ENCODE measurements at regions not wholly inside any gene's neighbourhood (a gene's known extent, or its start where the extent isn't known, plus 50 kb on each side); places are given as distances from the start of the nearest gene placed in this dataset.
"Not testable (repeated sequence)": the region's sequence is repeated elsewhere in the genome, so short reads cannot be mapped to it uniquely, and the experiment has no call there.

DNA sequence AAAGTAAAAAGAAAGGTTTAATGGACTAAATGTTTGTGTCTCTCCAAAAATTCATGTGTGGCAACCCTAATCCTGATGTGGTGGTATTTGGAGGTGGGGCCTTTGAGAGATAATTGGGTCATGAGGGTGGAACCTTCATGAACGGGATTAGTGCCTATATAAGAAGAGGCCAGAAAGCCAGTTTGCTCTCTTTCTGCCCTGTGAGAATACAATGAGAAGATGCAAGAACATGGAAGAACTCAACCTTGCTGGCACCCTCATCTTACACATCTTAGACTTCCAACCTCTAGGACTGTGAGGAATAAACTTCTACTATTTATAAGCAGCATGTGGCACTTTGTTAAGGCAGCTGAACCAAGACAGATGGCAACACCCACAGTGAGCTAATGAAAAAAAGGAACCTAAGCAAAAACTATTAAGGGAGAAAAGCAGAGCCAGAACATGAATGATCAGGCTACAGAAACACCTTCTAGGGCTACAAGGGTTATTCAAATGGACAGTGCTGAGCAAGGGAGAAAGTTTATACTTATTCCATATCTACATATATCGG is 159.5 kb downstream of the PLK2 start:
- no peak for DNase-seq (ENCODE audit: low read depth in 3 of 3)

DNA sequence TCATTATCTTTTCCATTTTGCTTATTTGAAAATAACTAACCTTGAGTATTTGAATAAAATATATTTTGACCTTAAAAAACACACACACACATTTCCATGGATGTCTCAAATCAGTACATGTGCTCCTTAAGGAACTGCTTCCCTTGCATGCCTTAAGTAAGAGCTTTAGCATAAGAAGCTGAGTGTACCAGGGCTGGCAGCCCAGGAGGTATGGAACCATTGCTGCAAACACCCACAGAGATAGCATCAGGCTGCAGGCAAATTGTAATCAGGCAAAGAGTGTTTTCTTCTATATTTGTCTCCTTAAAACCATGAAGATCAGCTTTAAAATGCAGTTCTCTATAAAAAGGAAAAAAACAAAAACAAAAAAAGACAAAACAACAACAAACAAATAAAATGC is 160.6 kb downstream of the PLK2 start:
- DNase-seq (ENCODE audit: low read depth in 3 of 3), result no peak

DNA sequence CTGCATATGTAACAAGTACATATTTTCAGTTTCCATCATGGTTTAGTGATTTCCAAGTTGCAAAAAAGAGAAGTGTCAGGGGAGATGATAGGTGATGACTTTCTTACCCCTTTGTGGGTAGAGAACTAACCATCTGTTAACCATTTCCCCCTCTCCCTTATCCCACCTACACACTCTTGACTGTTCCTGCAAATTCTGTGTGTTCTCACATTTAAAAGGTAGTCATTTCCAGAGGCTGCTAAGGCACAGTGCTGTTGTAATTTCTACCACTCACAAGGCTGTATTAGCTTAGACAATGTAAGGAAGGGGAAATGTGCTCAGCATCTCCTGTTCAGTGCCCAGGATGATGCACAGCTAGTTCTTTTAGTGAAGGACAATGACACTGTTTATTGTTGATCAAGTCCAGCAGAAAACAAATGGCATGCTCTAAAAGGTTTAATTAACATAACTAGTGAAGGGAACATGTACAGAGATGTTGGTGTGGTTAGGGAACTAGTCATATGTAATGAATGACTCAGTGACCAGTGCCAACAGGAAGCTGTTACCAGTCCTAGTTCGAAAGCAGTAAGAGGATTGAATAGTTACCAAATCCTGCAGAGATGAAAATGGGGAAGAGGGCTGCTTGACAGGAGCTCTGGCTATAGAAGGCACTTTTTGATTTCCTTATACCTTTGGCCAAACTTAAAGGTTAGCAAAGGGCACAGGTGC is 165.1 kb downstream of the PLK2 start:
- no peak for DNase-seq (ENCODE audit: low read depth in 3 of 3)

DNA sequence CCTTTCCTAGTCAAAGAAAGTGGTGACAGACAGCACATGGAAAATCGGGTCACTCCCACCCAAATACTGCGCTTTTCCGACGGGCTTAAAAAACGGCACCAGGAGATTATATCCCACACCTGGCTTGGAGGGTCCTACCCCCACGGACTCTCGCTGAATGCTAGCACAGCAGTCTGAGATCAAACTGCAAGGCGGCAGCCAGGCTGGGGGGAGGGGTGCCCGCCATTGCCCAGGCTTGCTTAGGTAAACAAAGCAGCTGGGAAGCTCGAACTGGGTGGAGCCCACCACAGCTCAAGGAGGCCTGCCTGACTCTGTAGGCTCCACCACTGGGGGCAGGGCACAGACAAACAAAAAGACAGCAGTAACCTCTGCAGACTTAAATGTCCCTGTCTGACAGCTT is 171.6 kb downstream of the PLK2 start:
- not testable (repeated sequence) for DNase-seq (ENCODE audit: low read depth in 3 of 3)

DNA sequence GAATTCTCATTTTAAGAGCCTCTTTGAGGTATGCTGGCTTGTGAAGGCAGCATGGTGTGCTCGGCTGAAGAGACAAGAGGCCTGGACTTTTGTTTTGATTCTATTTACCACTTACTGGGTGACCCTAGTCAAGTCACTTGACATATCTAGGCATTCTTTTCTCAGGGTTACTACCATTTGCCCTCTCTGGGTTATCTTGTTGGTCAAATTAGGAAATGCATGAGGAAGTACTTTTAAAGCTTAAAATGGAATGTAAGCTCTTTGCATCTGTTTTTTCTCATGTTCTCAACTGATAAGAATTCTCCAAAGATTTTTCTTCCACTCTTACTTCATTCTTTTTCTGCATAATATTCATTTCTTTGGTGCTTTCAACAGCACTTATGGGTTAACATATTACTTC is 173.1 kb downstream of the PLK2 start:
- no peak for DNase-seq (ENCODE audit: low read depth in 3 of 3)

DNA sequence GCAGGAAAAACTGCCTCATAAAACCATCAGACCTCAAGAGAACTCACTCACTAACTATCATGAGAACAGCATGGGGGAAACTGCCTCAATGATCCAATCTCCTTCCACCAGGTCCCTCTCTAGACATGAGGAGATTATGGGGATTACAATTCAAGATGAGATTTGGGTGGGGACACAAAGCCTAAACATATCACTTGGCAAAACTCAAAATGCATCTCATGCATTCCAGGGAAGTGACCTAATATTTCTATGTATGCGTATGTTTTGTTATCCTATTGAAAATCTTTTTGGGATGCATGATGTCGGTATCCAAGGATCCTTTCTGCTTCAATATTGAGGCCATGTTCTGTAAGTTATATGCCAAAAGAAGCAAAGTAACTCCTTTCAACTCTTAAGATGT is 174.0 kb downstream of the PLK2 start:
- no peak for DNase-seq (ENCODE audit: low read depth in 3 of 3)

DNA sequence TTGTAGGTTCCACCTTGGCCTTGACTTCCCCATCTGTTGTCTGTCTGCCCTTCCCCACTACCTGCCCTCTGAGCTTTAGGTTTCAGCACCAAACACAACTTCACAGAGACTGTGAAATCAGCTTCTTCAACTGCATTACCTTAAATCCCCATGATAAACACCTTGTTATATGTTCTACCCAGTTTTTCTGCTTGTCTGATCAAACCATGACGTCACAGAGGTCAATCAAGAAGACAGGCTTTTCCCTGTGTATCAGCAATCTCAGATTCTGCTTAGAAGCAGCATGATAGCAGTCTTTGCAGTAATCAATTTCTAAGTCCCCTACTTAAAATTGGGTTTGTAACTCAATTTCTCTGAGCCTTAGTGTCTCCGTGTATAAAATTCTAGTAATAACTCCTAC is 175.0 kb downstream of the PLK2 start:
- DNase-seq (ENCODE audit: low read depth in 3 of 3), result no peak

DNA sequence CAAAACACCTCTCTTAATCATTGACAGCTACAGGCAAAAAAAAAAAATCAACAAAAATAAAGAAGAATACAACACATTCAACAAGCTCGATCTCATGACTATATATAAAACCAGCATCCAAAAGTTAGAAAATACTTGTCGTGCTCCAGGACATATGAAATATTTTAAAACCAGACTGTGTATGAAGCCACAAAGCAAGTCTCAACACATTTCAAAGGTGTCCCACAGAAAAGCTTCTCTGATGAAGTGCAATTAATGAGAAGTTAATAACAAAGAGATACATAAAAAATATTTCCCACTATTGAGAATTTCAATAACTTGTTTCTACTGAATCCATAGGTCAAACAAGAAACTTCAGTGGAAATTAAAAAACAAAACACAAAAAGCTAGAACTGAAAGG is 178.7 kb downstream of the PLK2 start:
- no peak for DNase-seq (ENCODE audit: low read depth in 3 of 3)

DNA sequence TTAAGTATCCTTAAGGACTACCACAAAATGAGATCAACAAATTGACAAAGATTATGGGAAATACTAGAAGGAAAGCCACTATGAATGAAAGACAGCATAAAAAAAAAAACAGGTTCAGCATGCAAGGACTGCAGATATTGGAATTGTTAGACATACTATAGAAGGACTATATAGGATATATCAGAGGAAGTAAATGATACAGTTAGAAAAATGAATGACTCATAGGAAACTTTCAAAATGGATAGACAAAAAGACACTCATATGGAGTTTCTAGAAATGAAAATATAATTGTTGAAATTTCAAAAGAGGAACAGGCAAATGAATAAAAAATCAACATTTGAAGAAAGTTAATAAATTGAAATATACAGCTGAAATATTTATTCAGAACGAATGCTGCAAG is 180.6 kb downstream of the PLK2 start:
- DNase-seq (ENCODE audit: low read depth in 3 of 3), result no peak

DNA sequence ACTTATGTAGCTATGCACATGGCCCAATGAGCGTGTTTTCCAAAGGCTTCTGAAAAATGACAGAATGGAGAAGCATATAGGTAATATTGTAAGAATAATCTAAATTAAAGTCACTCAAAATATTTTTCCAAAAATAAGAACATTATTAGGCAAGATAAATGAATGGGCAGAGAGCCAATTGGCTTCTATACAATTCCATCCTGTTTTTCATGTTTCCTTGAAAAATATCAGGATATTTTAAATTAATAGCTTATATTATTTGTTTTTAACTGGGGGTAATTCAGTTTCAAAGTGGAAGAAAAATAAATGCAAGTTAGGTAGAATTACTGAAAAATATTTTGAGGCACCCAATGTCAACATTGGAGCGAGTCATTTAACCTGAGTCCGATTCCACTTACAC is 183.5 kb downstream of the PLK2 start:
- DNase-seq (ENCODE audit: low read depth in 3 of 3), result no peak

DNA sequence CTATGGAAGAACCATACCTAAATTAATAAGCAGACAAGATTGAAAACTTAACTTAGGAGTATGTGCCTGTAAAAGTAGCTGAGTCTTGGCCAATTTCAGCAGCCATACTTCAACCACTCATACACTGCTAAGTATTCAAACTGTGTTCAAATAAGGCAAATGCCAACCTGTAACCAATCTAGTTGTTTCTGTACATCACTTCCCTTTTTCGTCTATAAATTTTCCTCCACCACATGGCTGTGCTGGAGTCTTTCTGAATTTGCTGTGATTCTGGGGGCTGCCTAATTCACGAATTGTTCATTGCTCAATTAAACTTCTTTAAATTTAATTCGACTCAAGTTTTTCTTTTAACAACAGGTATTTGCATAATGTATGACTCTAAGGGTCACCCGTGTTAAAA is 184.4 kb downstream of the PLK2 start:
- DNase-seq (ENCODE audit: low read depth in 3 of 3), result no peak

DNA sequence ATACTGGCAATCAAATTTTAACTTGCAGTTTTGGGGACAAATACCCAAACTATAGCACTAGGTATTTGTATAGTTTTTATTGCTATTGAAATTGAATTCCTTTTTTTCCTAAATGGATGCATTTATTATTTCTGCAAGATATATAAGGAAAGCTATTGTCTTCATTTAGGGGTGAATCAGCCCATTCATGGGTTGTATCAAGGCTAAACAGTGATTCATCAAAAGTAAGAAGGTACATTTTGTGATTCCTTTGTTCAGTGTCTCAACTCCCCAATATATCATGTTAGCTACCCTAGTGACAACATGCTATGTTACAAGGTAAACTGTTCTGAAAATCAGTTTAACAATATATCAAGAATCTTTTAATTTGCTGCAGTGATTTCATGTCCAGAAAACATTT is 185.7 kb downstream of the PLK2 start:
- no peak for DNase-seq (ENCODE audit: low read depth in 3 of 3)

DNA sequence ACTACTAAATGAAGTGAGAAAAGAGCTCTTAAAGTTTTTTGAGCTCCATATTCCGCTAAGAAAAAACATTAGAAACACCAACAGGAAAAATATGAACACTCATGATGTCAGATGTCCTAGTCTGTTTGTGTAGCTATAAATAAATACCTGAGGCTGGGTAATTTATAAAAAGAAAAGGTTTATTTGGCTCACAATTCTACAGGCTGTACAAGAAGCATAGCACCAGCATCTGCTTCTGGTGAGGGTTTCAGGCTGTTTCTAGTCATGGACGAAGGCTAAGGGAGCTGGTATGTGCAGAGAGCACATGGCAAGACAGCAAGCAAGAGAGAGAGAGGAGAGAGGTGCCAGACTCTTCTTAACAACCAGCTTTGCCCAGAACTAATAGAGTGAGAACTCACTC is 186.2 kb downstream of the PLK2 start:
- no peak for DNase-seq (ENCODE audit: low read depth in 3 of 3)

DNA sequence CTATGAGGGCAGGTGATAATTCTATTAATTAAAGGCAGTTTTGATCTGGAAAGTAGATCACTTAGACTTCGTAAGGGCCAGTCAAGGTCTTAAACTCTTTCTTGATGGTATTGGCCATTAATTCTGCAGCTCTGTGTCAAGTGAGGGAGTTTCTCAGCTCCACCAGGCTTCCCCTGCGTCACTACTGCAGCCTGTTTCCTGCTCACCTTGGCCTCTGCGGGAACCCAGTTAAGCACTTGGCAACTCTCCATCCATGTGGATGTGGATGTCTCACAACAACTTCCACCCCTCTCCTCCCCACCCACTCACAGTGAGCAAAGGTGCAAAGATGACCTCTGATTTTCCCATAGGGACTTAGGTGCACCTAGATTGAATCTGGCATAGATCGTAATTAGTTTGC is 191.6 kb downstream of the PLK2 start:
- no peak for DNase-seq (ENCODE audit: low read depth in 3 of 3)

DNA sequence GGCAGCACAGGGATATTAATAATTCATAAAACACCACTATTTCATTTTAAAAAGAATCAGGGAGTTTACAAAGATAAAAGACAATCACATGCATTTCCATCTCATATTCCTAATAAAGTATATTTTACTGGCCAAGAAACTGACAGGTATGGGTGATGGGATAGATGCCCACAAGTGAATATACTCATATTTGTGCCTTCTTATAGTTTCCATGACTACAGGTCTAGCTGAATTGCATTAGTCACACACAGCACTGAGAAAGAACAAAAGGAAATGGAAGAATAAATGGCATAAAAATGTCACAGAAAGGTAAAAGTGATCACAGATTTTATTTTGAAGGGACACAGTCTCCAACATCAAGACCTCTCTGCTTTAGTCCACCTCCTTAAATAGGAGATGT is 193.5 kb downstream of the PLK2 start:
- DNase-seq (ENCODE audit: low read depth in 3 of 3), result no peak

DNA sequence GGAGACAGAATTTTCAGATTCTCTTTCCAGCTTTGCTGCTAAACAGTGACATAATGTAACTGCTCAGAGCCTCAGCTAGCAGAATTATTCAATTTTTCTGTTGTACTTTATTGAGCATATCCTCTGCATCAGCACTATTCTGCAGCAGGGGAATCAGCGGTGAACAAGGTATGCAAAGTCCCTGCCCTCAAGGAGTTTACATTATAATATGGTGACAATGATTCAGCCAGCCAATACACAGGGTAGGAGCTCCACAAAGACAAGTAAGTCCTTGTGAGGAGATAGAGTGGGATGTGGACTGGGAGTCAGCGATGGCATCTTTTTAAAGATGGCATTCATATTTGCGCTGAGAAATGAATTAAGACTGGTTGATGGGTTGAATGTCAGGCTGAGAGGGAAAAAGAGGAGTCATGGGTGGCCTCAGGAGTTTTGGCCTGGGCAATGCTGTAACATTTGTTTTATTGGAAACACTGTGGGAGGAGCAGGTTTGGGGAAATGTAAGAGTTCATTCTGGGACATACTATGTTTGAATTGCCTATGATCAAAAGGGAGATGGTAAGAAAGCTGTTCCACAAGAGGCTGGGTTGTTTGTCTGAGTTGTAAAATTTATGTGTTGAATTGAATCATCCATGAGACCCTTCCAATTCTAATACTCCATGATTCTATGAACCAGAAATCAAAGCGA is 194.5 kb downstream of the PLK2 start:
- DNase-seq (ENCODE audit: low read depth in 3 of 3), result no peak

DNA sequence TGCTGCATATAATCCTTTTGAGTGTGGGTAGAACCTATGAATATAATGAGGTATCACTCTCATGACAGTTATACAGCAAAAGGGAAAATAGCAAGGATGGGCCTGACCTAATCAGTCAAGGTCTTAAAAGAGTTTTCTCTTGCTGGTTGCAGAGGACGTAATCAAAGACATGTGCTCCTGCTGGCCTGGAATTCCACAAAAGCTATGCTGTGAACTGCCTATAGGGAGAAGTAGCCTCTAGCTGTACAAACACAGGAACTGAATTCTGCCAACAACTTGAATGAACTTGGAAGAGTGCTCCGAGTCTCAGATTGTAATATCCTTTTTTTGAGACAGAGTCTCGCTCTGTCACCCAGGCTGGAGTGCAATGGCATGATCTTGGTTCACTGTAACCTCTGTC is 195.6 kb downstream of the PLK2 start:
- no peak for DNase-seq (ENCODE audit: low read depth in 3 of 3)

DNA sequence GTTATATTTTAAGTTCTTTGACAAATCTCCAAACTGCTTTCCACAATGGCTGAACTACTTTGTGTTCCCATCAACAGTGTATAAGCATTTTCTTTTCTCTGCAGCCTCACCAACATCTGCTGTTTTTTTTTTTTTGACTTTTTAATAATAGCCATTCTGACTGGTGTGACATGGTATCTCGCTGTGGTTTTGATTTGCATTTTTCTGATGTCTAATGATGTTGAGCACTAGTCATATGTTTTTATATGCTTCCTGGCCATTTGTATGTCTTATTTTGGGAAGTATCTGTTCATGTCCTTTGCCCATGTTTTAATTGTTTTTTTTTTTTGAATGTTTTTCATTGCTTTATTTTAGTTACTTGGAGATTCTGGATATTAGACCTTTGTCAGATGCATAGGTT is 196.6 kb downstream of the PLK2 start:
- no peak for DNase-seq (ENCODE audit: low read depth in 3 of 3)

DNA sequence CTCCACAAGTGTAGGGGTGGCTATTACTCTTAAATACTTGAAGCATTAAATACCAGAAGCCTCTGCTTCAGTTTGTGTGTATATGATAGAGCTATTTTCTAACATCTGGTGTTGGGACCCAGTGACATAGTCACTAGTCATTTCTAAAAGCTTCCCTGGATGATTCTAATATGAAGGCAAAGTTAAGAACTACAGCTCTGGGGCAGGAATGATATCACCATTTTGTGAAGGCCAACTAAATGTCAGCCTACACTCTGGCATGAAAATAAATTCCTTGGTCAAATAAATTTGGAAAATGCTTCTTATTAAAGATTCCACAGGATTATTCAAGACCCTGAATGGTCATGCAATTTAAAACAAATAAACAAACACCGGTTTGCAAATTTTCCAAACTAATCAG is 197.7 kb downstream of the PLK2 start:
- DNase-seq (ENCODE audit: low read depth in 3 of 3), result no peak

DNA sequence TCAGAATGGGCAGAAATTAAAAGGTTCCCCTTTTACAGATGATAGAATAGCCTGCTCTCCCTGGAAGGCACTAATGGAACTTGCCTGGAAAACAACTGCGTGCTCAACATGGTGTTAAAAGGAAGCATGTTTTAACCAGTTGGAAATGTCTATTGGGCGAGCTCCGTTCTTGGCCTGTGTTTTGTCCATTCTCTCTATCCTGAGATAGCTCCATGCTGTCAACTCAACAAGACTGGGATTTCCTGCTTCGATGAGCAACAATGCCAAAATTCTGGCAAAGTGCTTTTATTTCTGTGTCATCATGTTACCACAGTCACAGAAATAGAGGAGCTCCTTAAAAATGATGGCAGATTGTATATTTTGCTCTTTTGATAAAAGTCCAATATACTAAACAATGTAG is 198.3 kb downstream of the PLK2 start:
- DNase-seq (ENCODE audit: low read depth in 3 of 3), result no peak

DNA sequence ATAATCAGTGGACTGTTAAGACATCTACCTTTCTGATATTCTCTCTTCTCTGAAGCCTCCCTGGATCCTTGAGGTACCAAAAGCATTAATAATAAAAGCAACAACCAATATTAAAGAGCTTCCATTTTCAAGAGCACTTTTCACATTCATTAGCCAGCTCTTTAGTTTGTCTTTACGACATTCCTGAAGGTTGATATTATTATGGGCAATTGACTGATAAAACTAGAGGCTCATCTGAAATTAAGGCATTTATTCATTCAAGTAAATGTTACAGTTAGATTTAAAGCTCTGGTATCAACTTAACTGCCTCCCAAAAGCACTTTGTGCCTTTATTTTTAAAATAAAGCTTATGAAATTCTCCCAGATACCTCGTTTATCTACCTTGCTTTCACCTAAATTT is 199.6 kb downstream of the PLK2 start:
- no peak for DNase-seq (ENCODE audit: low read depth in 3 of 3)

DNA sequence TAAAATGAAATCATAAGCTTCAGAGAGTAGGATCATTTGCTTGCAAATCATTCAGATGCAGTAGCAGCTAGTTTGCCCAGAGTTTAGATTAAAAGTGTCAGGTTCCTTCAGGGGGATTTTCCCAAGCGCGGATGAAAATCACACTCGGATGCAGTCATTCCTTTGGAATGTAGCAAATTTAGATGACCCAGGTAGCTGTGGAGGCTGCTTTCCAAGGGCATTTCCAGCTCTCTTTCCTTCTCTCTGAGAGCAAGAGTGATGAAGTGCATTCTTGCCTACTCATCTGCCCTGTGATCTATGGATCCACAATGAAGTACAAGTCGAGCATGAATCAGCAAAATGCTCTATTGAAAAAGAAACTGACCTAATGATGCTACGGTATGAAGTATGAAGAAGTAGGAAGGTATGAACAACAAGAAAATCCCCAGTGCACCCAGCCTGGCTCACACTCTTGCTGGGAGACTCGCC is 200.2 kb downstream of the PLK2 start:
- no peak for DNase-seq (ENCODE audit: low read depth in 3 of 3)

DNA sequence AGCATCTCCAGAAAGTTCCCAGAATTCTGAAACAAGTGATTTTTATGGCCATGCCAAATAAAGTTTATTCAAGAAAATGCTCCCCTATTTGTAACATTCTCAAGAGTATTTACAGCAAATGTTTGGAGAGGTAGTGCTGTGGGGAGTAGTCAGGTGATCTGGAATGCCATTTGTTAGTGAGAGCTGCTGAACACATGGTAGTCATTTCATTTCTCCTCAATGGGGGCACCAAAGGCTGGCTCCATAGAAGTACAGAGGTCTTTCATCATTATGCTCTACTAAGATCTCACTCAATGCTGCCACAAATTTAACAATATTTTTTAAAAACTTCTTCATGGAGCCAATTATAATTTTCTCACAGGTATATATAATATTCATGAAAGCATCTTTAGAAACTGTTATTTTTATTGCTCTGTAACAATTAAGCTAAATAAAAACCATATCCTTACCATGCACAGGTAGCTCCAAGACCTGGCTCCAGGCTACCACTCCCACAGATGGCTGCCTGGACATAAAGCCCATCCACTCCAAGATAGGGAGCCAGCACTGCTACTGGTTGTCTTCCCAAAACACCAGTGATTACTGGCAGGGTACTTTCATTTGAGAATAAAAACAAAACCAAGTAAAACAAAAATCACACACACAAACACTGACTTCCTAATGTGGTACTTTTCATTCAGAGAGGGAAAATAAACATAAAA is 200.8 kb downstream of the PLK2 start:
- no peak for DNase-seq (ENCODE audit: low read depth in 3 of 3)
